ENCODE measurements at regions not wholly inside any gene's neighbourhood (a gene's known extent, or its start where the extent isn't known, plus 50 kb on each side); places are given as distances from the start of the nearest gene placed in this dataset.

DNA sequence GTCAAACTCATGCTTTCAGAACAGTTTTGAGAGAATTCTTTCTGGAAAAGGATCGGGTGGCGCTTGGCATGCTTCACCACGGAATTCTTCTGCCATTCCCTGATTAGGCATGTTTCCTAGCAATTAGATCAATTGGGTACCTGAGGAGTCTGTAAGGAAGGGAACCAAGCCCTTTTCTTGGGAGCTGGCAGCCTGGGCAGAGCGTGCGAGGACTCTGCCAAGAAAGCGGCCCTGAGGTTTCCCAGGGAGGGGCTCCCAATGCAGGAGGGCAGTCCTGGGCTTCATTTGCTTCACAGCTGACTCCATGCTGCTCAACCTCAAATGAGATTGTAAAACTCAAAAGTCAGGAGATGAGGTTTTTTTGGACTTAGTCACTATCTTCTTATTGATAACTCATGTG is 60.3 kb downstream of the MYCN start:
- H3K56ac ChIP-seq (replicated peaks; ENCODE audit: insufficient read length, low read depth, low read length): no peak overlapping the region
- H2BK15ac ChIP-seq (ENCODE audit: low read length): no peak overlapping the region; the same call in 1 of the 2 replicates
- TF ChIP-seq CEBPB (IDR thresholded peaks at IDR 0.05; ENCODE audit: low read depth, low read length): no peak
- TF ChIP-seq FOSL1 (IDR thresholded peaks at IDR 0.05; ENCODE audit: insufficient read depth, low read depth, low read length): no peak
- no peak for TF ChIP-seq EZH2 (IDR thresholded peaks at IDR 0.05; ENCODE audit: low read depth, low read length, severe bottlenecking)
- TF ChIP-seq TAF1 (IDR thresholded peaks at IDR 0.05; ENCODE audit: low read depth, low read length): no peak
- no peak for TF ChIP-seq SRF (IDR thresholded peaks at IDR 0.05; ENCODE audit: low read depth, low read length)
- TF ChIP-seq BACH1 (IDR thresholded peaks at IDR 0.05; ENCODE audit: low read length): no peak
- no peak for TF ChIP-seq SIN3A (conservative IDR thresholded peaks at IDR 0.05 in 1 of 2, IDR thresholded peaks at IDR 0.05 in 1 of 2; ENCODE audit: low read depth in 1 of 2, low read length in 2 of 2)
- no peak for TF ChIP-seq POLR2A (IDR thresholded peaks at IDR 0.05; ENCODE audit: control extremely low read depth in 1 of 2, low read depth in 2 of 2, low read length in 2 of 2)
- TF ChIP-seq GTF2F1 (IDR thresholded peaks at IDR 0.05; ENCODE audit: borderline replicate concordance, low read depth, low read length): no peak
- no peak overlapping the region for H2BK12ac ChIP-seq (ENCODE audit: low read depth, low read length)
- no peak overlapping the region for H3K18ac ChIP-seq (ENCODE audit: extremely low read depth, low read length)
- no peaks in the 10 kb centered on the region for H3K9me3 ChIP-seq (ENCODE audit: insufficient read depth in 2 of 2, low read depth in 1 of 2, low read length in 1 of 2)
- H4K5ac ChIP-seq (ENCODE audit: insufficient read length, low read depth, low read length): no peak overlapping the region
- no peak overlapping the region for H4K8ac ChIP-seq (ENCODE audit: extremely low read depth, insufficient read depth, low read length)
- FAIRE-seq (no peak), DNase-seq (ENCODE audit: low read depth in 1 of 2, low spot score in 2 of 2) (no peak)
- H3K79me1 ChIP-seq (ENCODE audit: low read depth, low read length): no peaks in the 10 kb centered on the region
- H3K4ac ChIP-seq (replicated peaks; ENCODE audit: insufficient read length, low read depth, low read length): no peak overlapping the region
- no peak overlapping the region for H2BK120ac ChIP-seq (replicated peaks; ENCODE audit: low read depth, low read length)
- no peak overlapping the region for H3K9ac ChIP-seq (replicated peaks in 1 of 4; ENCODE audit: extremely low read depth in 1 of 4, low read depth in 3 of 4, low read length in 3 of 4)
- H2BK20ac ChIP-seq (ENCODE audit: low read length): no peak overlapping the region
- CTCF ChIA-PET (ENCODE audit: partially characterized antibody): interaction anchor here (0.6 to 1.0 kb wide), 2 partner anchors 23 to 65 kb away, joined by 3 to 4 read pairs; no protein-coding TSS in a partner anchor
- WGBS, 2 experiments (ENCODE audit: extremely low coverage in 1 of 2, insufficient coverage in 1 of 2, insufficient read length in 1 of 2, insufficient replicate concordance in 2 of 2, low coverage in 1 of 2, low lambda C conversion rate in 2 of 2, missing lambda C conversion rate in 1 of 2): 85% methylated on average over 6 of the region's 6 CpGs; no CpG with 5 or more reads in 1 of the 2 experiments
- H3K27me3 ChIP-seq (replicated peaks in 1 of 4; ENCODE audit: control insufficient read depth in 3 of 4, extremely low read depth in 1 of 4, insufficient read depth in 3 of 4, low read length in 3 of 4): no peaks in the 10 kb centered on the region
- no peak overlapping the region for H3K4me2 ChIP-seq (ENCODE audit: insufficient read depth in 1 of 2, low read depth in 2 of 2, low read length in 2 of 2)
- H3K4me3 ChIP-seq (ENCODE audit: extremely low read depth in 1 of 4, insufficient read depth in 2 of 4, low read depth in 3 of 4, low read length in 4 of 4): no peak overlapping the region
- H3K23ac ChIP-seq (ENCODE audit: insufficient read length): no peak overlapping the region
- H4K20me1 ChIP-seq (replicated peaks in 1 of 2; ENCODE audit: control insufficient read depth in 1 of 2, insufficient read depth in 2 of 2, low read length in 2 of 2): no peaks in the 10 kb centered on the region
- no peak overlapping the region for H3K27ac ChIP-seq (ENCODE audit: low read depth, low read length)
- H3K23me2 ChIP-seq (ENCODE audit: low read depth, low read length): no peaks in the 10 kb centered on the region
- H2BK5ac ChIP-seq (ENCODE audit: low read depth, low read length): no peak overlapping the region
- H2AK5ac ChIP-seq (ENCODE audit: low read depth, low read length): no peak overlapping the region
- H3K36me3 ChIP-seq (ENCODE audit: control insufficient read depth in 2 of 4, insufficient read depth in 4 of 4, low read length in 3 of 4): no peaks in the 10 kb centered on the region
- H3K14ac ChIP-seq (ENCODE audit: insufficient read length): no peak overlapping the region
- no peaks in the 10 kb centered on the region for H3K79me2 ChIP-seq (ENCODE audit: control insufficient read depth in 1 of 2, insufficient read depth in 2 of 2, low read length in 2 of 2)
- no peak overlapping the region for H4K91ac ChIP-seq (replicated peaks; ENCODE audit: insufficient read length, low read length)
- POLR2A ChIA-PET (ENCODE audit: partially characterized antibody): interaction anchor here (1.1 kb wide), 1 partner anchor 12 kb away, joined by 4 read pairs; no protein-coding TSS in a partner anchor
- H3K4me1 ChIP-seq (replicated peaks in 1 of 4; ENCODE audit: control insufficient read depth in 3 of 4, insufficient read depth in 4 of 4, low read length in 3 of 4): peaks cover 0 to 3% (median 1%) of the 10 kb centered on the region in 4 experiments; a peak in 1 of 7 replicates
- no peak overlapping the region for H2AFZ ChIP-seq (ENCODE audit: low read length)

Data from H1 (cell line).